ENCODE measurements at regions not wholly inside any gene's neighbourhood (a gene's known extent, or its start where the extent isn't known, plus 50 kb on each side); places are given as distances from the start of the nearest gene placed in this dataset.

DNA sequence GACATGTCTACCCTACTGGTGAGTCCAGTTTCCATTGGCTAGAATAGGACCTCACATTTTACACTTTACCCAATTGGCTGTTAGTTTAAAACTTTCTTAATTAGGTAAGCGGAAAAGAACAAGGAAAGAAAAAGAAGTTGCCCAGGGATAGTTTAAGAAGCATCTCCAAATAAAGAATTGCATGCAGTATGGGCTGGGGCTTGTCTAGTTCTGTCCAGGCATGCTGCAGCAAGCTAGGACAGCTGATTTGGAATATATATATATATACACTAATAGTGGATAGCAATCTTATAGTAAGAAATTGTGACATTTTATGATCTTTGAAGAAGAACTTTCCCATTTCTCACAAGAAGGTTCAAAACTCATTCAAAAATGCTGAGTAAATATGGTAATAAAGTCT is 90.0 kb upstream of the ERBB4 start:
- no peak for TF ChIP-seq EZH2 (IDR thresholded peaks at IDR 0.05)
- TF ChIP-seq EZH2phosphoT487 (IDR thresholded peaks at IDR 0.05): no peak
- TF ChIP-seq, protein P1, sequence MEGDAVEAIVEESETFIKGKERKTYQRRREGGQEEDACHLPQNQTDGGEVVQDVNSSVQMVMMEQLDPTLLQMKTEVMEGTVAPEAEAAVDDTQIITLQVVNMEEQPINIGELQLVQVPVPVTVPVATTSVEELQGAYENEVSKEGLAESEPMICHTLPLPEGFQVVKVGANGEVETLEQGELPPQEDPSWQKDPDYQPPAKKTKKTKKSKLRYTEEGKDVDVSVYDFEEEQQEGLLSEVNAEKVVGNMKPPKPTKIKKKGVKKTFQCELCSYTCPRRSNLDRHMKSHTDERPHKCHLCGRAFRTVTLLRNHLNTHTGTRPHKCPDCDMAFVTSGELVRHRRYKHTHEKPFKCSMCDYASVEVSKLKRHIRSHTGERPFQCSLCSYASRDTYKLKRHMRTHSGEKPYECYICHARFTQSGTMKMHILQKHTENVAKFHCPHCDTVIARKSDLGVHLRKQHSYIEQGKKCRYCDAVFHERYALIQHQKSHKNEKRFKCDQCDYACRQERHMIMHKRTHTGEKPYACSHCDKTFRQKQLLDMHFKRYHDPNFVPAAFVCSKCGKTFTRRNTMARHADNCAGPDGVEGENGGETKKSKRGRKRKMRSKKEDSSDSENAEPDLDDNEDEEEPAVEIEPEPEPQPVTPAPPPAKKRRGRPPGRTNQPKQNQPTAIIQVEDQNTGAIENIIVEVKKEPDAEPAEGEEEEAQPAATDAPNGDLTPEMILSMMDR (IDR thresholded peaks at IDR 0.05): no peak
- no peaks in the 10 kb centered on the region for H3K36me3 Mint-ChIP-seq
- no peaks in the 10 kb centered on the region for H3K9me3 Mint-ChIP-seq
- no peak overlapping the region for H2AFZ ChIP-seq (replicated peaks)
- H3K9me3 ChIP-seq (ENCODE audit: low read depth): no peaks in the 10 kb centered on the region
- H3K79me2 ChIP-seq (ENCODE audit: low read depth): no peaks in the 10 kb centered on the region
- H3K4me3 Mint-ChIP-seq: no peak overlapping the region
- no peaks in the 10 kb centered on the region for H3K27me3 ChIP-seq
- H4K20me1 ChIP-seq (ENCODE audit: low read depth): no peaks in the 10 kb centered on the region
- no peaks in the 10 kb centered on the region for H3K27me3 Mint-ChIP-seq (ENCODE audit: insufficient read depth, low read depth)
- no peaks in the 10 kb centered on the region for H3K4me1 Mint-ChIP-seq
- no peak overlapping the region for H3K4me3 ChIP-seq
- H3K4me2 ChIP-seq: no peak overlapping the region
- H3K36me3 ChIP-seq: no peaks in the 10 kb centered on the region
- no peak for DNase-seq (ENCODE audit: low spot score)
- no peak overlapping the region for H3K27ac ChIP-seq
- no peaks in the 10 kb centered on the region for H3K4me1 ChIP-seq
- H3K27ac Mint-ChIP-seq: no peak overlapping the region
- no peak overlapping the region for H3K9ac ChIP-seq
- H3F3A ChIP-seq (ENCODE audit: low read depth): no peaks in the 10 kb centered on the region

- Mint-ChIP-seq H3K4me3 (no peak overlapping the region), H3K4me1 (no peaks in the 10 kb centered on the region), H3K27ac (no peak overlapping the region), H3K36me3 (no peaks in the 10 kb centered on the region), H3K9me3 (peaks cover under 1% of the 10 kb centered on the region), H3K27me3 (ENCODE audit: insufficient read depth, low read depth) (no peaks in the 10 kb centered on the region)
- Histone ChIP-seq H3K4me1 (no peaks in the 10 kb centered on the region), H3F3A (ENCODE audit: low read depth) (no peaks in the 10 kb centered on the region), H3K79me2 (ENCODE audit: low read depth) (no peaks in the 10 kb centered on the region), H3K9ac (no peak overlapping the region), H3K4me3 (no peak overlapping the region), H3K4me2 (no peak overlapping the region), H3K27ac (no peak overlapping the region), H3K36me3 (no peaks in the 10 kb centered on the region), H2AFZ (replicated peaks) (no peak overlapping the region), H3K9me3 (ENCODE audit: low read depth) (no peaks in the 10 kb centered on the region), H3K27me3 (no peaks in the 10 kb centered on the region), H4K20me1 (ENCODE audit: low read depth) (no peaks in the 10 kb centered on the region)
- TF ChIP-seq EZH2 (IDR thresholded peaks at IDR 0.05): no peak
- TF ChIP-seq, protein P1 (IDR thresholded peaks at IDR 0.05): no peak
- no peak for TF ChIP-seq EZH2phosphoT487 (IDR thresholded peaks at IDR 0.05)
- no peak for DNase-seq (ENCODE audit: low spot score)
Measured at GRCh38 chr2:212626371-212626918, 87.8 kb upstream of the ERBB4 start.

- peak overlapping the region; percentile 3 for H3K27ac Mint-ChIP-seq
- Histone ChIP-seq H3K9me3 (ENCODE audit: low read depth) (no peaks in the 10 kb centered on the region), H3K27me3 (no peaks in the 10 kb centered on the region), H3K4me1 (no peaks in the 10 kb centered on the region), H3K9ac (no peak overlapping the region), H3K4me3 (no peak overlapping the region), H3K27ac (no peak overlapping the region), H4K20me1 (ENCODE audit: low read depth) (no peaks in the 10 kb centered on the region), H3K36me3 (no peaks in the 10 kb centered on the region), H3F3A (ENCODE audit: low read depth) (no peaks in the 10 kb centered on the region), H3K4me2 (no peak overlapping the region), H2AFZ (replicated peaks) (no peak overlapping the region), H3K79me2 (ENCODE audit: low read depth) (no peaks in the 10 kb centered on the region)
- TF ChIP-seq EZH2 (IDR thresholded peaks at IDR 0.05) (no peak), EZH2phosphoT487 (IDR thresholded peaks at IDR 0.05) (no peak)
- TF ChIP-seq, protein P1 (IDR thresholded peaks at IDR 0.05): no peak
- DNase-seq (ENCODE audit: low spot score): no peak
- no peak overlapping the region for H3K4me3 Mint-ChIP-seq
- H3K36me3 Mint-ChIP-seq: no peaks in the 10 kb centered on the region
- no peaks in the 10 kb centered on the region for H3K27me3 Mint-ChIP-seq (ENCODE audit: insufficient read depth, low read depth)
- peaks cover 3% of the 10 kb centered on the region for H3K9me3 Mint-ChIP-seq
- H3K4me1 Mint-ChIP-seq: no peaks in the 10 kb centered on the region
Measured at GRCh38 chr2:212619954-212620353, 81.4 kb upstream of the ERBB4 start.
